ENCODE measurements at regions not wholly inside any gene's neighbourhood (a gene's known extent, or its start where the extent isn't known, plus 50 kb on each side); places are given as distances from the start of the nearest gene placed in this dataset.
"Not testable (repeated sequence)": the region's sequence is repeated elsewhere in the genome, so short reads cannot be mapped to it uniquely, and the experiment has no call there.

DNA sequence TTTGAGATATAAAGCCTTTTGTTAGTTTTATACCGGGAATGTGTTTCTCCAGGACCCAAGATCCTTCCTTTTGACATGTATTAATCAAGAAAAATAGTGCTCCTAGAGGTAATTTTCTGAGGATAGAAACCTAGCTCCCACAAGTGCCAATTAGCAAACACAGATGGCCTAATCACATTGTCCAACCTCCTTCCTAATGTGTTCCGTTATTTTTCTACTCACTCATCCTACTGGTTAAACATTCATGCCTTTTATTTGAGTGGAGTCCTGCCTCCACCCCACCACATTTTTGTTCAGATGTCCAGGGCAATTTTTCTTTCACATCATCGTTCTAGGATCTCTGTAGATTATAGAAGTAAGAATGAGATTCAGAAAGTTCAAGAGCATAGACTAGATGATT, 610.0 kb upstream of the MBL2 start:
- H3K27ac ChIP-seq (ENCODE audit: low read depth, low read length): no peak overlapping the region
- H3K36me3 ChIP-seq (ENCODE audit: control insufficient read depth in 5 of 5, insufficient read depth in 5 of 5, low read length in 5 of 5): no peaks in the 10 kb centered on the region
- no peak overlapping the region for H3K9ac ChIP-seq (ENCODE audit: low read length in 5 of 5)
- no peak overlapping the region for H3K4me3 ChIP-seq (ENCODE audit: low read depth in 1 of 5, low read length in 5 of 5)
- H3K27me3 ChIP-seq (ENCODE audit: control insufficient read depth in 5 of 5, insufficient read depth in 4 of 5, low read length in 5 of 5): no peaks in the 10 kb centered on the region
- no peaks in the 10 kb centered on the region for H3K4me1 ChIP-seq (ENCODE audit: control insufficient read depth in 5 of 5, insufficient read depth in 5 of 5, low read length in 5 of 5)
- H3K9me3 ChIP-seq (ENCODE audit: control insufficient read depth in 5 of 5, low read length in 5 of 5): no peaks in the 10 kb centered on the region

DNA sequence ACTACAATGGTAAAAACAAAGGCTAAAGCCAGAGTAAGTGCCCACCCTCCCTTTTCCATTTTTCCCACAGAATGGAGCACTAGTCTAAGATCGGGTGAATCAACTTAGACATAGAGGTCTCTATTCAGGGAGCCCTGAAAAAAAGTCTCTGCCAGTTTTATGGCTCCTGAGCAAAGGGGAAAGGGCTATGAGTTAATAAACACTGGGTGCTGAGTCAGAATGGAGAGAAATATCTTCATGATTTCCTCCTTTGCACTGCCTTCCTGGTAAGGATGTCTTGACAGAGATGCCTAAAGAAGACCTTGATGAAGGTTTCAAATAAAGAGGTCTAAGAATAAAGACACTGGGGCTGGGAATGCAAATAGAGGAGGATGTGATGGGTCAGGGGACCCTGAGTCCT, 607.4 kb upstream of the MBL2 start:
- no peaks in the 10 kb centered on the region for H3K4me1 ChIP-seq (ENCODE audit: control insufficient read depth in 5 of 5, insufficient read depth in 5 of 5, low read length in 5 of 5)
- no peak overlapping the region for H3K27ac ChIP-seq (ENCODE audit: low read depth, low read length)
- H3K9me3 ChIP-seq (ENCODE audit: control insufficient read depth in 5 of 5, low read length in 5 of 5): no peaks in the 10 kb centered on the region
- no peaks in the 10 kb centered on the region for H3K36me3 ChIP-seq (ENCODE audit: control insufficient read depth in 5 of 5, insufficient read depth in 5 of 5, low read length in 5 of 5)
- H3K27me3 ChIP-seq (ENCODE audit: control insufficient read depth in 5 of 5, insufficient read depth in 4 of 5, low read length in 5 of 5): no peaks in the 10 kb centered on the region
- no peak overlapping the region for H3K4me3 ChIP-seq (ENCODE audit: low read depth in 1 of 5, low read length in 5 of 5)
- H3K9ac ChIP-seq (ENCODE audit: low read length in 5 of 5): no peak overlapping the region

DNA sequence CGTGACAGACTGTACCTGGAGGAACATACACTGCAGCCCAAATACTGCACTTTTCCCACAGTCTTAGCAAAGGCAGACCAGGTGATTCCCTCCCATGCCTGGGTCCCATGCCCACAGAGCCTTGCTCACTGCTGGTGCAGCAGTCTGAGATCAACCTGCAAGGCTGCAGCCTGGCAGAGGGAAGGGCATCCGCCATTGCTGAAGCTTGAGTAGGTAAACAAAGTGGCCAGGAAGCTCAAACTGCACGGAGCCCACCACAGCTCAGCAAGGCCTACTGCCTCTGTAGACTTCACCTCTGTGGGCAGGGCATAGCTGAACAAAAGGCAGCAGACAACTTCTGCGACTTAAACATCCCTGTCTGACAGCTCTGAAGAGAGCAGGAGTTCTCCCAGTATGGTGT, 597.8 kb upstream of the MBL2 start:
- Histone ChIP-seq H3K9ac (ENCODE audit: low read length in 5 of 5) (no peak overlapping the region), H3K27me3 (ENCODE audit: control insufficient read depth in 5 of 5, insufficient read depth in 4 of 5, low read length in 5 of 5) (no peaks in the 10 kb centered on the region), H3K36me3 (ENCODE audit: control insufficient read depth in 5 of 5, insufficient read depth in 5 of 5, low read length in 5 of 5) (no peaks in the 10 kb centered on the region), H3K27ac (ENCODE audit: low read depth, low read length) (no peak overlapping the region), H3K4me1 (ENCODE audit: control insufficient read depth in 5 of 5, insufficient read depth in 5 of 5, low read length in 5 of 5) (no peaks in the 10 kb centered on the region), H3K4me3 (ENCODE audit: low read depth in 1 of 5, low read length in 5 of 5) (no peak overlapping the region), H3K9me3 (ENCODE audit: control insufficient read depth in 5 of 5, low read length in 5 of 5) (no peaks in the 10 kb centered on the region)

DNA sequence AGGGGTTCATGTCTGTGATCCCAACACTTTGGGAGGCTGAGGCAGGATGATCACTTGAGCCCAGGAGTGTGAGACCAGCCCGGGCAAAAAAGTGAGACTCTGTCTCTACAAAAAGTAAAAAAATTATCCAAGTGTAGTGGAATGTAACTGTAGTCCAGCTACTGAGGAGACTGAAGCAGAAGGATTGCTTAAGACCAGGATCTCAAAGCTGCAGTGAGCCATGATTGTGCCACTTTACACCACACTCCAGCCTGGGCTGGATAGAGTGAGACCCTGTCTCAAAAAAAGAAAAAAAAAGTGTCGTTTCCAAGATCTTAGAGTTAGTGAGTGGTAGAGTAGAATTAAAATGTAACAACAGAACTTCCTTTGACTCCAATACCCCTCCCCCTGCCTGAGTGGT, 589.4 kb upstream of the MBL2 start:
- Histone ChIP-seq H3K9ac (ENCODE audit: low read length in 5 of 5) (no peak overlapping the region), H3K27me3 (ENCODE audit: control insufficient read depth in 5 of 5, insufficient read depth in 4 of 5, low read length in 5 of 5) (no peaks in the 10 kb centered on the region), H3K36me3 (ENCODE audit: control insufficient read depth in 5 of 5, insufficient read depth in 5 of 5, low read length in 5 of 5) (no peaks in the 10 kb centered on the region), H3K4me1 (ENCODE audit: control insufficient read depth in 5 of 5, insufficient read depth in 5 of 5, low read length in 5 of 5) (peaks cover 0 to 13% (median 0%) of the 10 kb centered on the region in 5 donors), H3K4me3 (ENCODE audit: low read depth in 1 of 5, low read length in 5 of 5) (no peak overlapping the region), H3K9me3 (ENCODE audit: control insufficient read depth in 5 of 5, low read length in 5 of 5) (no peaks in the 10 kb centered on the region), H3K27ac (ENCODE audit: low read depth, low read length) (no peak overlapping the region)

DNA sequence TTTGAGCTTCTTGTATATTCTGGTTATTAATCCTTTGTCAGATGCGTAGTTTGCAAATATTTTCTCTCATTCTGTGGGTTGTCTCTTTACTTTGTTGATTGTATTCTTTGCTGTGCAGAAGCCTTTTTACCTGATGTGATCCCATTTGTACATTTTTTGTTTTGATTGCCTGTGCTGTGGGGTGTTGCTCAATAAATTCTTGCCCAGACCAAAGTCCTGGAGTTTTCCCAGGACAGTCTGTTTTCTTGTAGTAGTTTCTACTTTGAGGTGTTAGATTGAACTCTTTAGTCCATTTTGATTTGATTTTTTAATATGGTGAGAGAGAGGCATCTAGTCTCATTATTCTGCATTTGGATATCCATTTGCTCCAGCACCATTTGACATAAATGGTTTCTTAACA, 588.7 kb upstream of the MBL2 start:
- no peak overlapping the region for H3K27ac ChIP-seq (ENCODE audit: low read depth, low read length)
- H3K9me3 ChIP-seq (ENCODE audit: control insufficient read depth in 5 of 5, low read length in 5 of 5): no peaks in the 10 kb centered on the region

DNA sequence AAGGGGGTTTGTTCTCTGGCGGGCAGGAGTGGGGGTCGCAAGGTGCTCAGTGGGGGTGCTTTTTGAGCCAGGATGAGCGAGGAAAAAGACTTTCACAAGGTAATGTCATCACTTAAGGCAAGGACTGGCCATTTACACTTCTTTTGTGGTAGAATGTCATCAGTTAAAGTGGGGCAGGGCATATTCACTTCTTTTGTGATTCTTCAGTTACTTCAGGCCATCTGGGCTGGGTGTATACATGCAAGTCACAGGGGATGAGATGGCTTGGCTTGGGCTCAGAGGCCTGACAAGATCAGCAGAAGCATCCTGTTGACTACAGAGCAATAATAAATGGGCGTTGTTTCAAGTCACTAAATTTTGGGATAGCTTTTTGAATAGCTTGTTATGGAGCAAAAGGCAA, 586.4 kb upstream of the MBL2 start:
- H3K4me3 ChIP-seq (ENCODE audit: low read depth in 1 of 5, low read length in 5 of 5); H3K36me3 ChIP-seq (ENCODE audit: control insufficient read depth in 5 of 5, insufficient read depth in 5 of 5, low read length in 5 of 5); H3K27ac ChIP-seq (ENCODE audit: low read depth, low read length); H3K9ac ChIP-seq (ENCODE audit: low read length in 5 of 5); H3K27me3 ChIP-seq (ENCODE audit: control insufficient read depth in 5 of 5, insufficient read depth in 4 of 5, low read length in 5 of 5); H3K9me3 ChIP-seq (ENCODE audit: control insufficient read depth in 5 of 5, low read length in 5 of 5): not testable (repeated sequence)
- H3K4me1 ChIP-seq (ENCODE audit: control insufficient read depth in 5 of 5, insufficient read depth in 5 of 5, low read length in 5 of 5): peaks cover 0 to 13% (median 0%) of the 10 kb centered on the region in 5 donors

More for the DNA sequence above, 588.7 kb upstream of the MBL2 start:
- H3K4me1 ChIP-seq (ENCODE audit: control insufficient read depth in 5 of 5, insufficient read depth in 5 of 5, low read length in 5 of 5): peaks cover 0 to 13% (median 0%) of the 10 kb centered on the region in 5 donors
- H3K36me3 ChIP-seq (ENCODE audit: control insufficient read depth in 5 of 5, insufficient read depth in 5 of 5, low read length in 5 of 5): no peaks in the 10 kb centered on the region
- H3K9ac ChIP-seq (ENCODE audit: low read length in 5 of 5): no peak overlapping the region
- H3K27me3 ChIP-seq (ENCODE audit: control insufficient read depth in 5 of 5, insufficient read depth in 4 of 5, low read length in 5 of 5): no peaks in the 10 kb centered on the region
- H3K4me3 ChIP-seq (ENCODE audit: low read depth in 1 of 5, low read length in 5 of 5): no peak overlapping the region

DNA sequence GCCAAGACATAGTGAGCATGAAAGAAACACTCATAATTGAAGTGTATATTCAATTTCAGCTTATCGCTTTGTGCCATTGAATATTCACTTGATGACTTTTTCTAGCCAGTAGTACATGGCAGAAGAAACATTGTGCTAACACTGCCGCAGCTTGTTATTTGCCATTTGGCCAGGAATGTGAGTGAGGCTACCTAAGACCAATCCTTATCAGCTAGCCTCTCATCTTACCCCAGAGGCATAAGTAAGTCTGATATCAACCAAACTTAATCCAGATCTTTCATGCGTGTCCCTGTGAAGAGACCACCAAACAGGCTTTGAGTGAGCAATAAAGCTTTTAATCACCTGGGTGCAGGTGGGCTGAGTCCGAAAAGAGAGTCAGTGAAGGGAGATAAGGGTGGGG, 586.0 kb upstream of the MBL2 start:
- Histone ChIP-seq H3K4me3 (ENCODE audit: low read depth in 1 of 5, low read length in 5 of 5) (no peak overlapping the region), H3K36me3 (ENCODE audit: control insufficient read depth in 5 of 5, insufficient read depth in 5 of 5, low read length in 5 of 5) (no peaks in the 10 kb centered on the region), H3K27me3 (ENCODE audit: control insufficient read depth in 5 of 5, insufficient read depth in 4 of 5, low read length in 5 of 5) (no peaks in the 10 kb centered on the region), H3K9ac (ENCODE audit: low read length in 5 of 5) (no peak overlapping the region), H3K4me1 (ENCODE audit: control insufficient read depth in 5 of 5, insufficient read depth in 5 of 5, low read length in 5 of 5) (peaks cover 0 to 13% (median 0%) of the 10 kb centered on the region in 5 donors), H3K27ac (ENCODE audit: low read depth, low read length) (no peak overlapping the region), H3K9me3 (ENCODE audit: control insufficient read depth in 5 of 5, low read length in 5 of 5) (no peaks in the 10 kb centered on the region)

DNA sequence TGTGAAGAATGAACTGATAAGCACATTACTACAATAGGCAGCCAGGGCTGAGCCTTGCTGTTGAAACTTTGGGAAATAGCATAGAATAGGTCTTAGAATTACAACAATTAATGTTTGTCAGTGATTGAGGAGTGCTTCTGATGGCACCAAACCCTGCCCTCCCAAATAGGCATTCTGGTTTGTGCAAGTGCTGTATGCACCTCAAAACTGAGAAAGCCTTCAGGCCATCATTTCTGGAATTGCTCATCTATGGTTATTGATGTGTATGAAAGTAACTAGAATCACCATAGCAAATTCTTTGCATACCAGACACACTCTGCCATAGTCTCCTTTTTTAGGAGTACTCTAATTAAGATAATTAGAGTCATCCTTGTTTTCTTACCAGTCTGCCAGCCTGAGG, 585.0 kb upstream of the MBL2 start:
- no peaks in the 10 kb centered on the region for H3K36me3 ChIP-seq (ENCODE audit: control insufficient read depth in 5 of 5, insufficient read depth in 5 of 5, low read length in 5 of 5)
- H3K9ac ChIP-seq (ENCODE audit: low read length in 5 of 5): no peak overlapping the region
- H3K27ac ChIP-seq (ENCODE audit: low read depth, low read length): no peak overlapping the region
- peaks cover 0 to 13% (median 0%) of the 10 kb centered on the region in 5 donors for H3K4me1 ChIP-seq (ENCODE audit: control insufficient read depth in 5 of 5, insufficient read depth in 5 of 5, low read length in 5 of 5)
- H3K9me3 ChIP-seq (ENCODE audit: control insufficient read depth in 5 of 5, low read length in 5 of 5): no peaks in the 10 kb centered on the region
- H3K4me3 ChIP-seq (ENCODE audit: low read depth in 1 of 5, low read length in 5 of 5): no peak overlapping the region
- H3K27me3 ChIP-seq (ENCODE audit: control insufficient read depth in 5 of 5, insufficient read depth in 4 of 5, low read length in 5 of 5): no peaks in the 10 kb centered on the region

DNA sequence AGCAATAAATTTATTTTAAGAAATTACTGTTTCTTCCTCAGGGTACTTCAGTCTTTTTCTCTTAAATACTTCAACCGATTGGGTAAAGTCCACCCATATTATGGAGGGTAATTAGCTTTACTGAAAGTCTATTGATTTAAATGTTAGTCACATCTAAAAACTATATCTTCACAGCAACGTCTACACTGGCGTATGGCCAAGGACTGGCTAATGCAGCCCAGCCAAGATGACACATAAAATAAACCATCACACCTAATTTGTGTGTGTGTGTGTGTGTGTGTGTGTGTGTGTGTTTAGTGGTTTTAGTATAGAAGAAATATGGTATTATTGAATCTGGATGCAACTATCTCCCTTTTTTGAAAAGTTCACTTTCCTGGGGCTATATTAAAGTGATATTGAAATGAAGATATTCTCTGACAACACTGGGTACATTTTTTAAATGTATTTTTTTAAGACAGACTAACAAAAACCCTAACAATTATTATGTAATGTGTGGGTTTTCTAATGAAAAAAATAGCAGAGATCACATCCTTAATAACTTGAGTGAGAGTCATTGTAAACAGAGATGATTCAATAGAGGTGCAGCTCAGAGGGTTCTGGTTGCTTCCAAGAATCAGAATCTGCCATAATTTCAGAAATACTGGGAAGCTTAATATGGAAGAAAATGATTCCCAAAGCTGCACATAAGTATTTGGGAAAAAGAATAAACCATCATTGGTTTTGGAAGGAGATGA, 584.2 kb upstream of the MBL2 start:
- H3K9ac ChIP-seq (ENCODE audit: low read length in 5 of 5): no peak overlapping the region
- peaks cover 0 to 7% (median 0%) of the 10 kb centered on the region in 5 donors for H3K4me1 ChIP-seq (ENCODE audit: control insufficient read depth in 5 of 5, insufficient read depth in 5 of 5, low read length in 5 of 5)
- H3K36me3 ChIP-seq (ENCODE audit: control insufficient read depth in 5 of 5, insufficient read depth in 5 of 5, low read length in 5 of 5): no peaks in the 10 kb centered on the region
- no peaks in the 10 kb centered on the region for H3K27me3 ChIP-seq (ENCODE audit: control insufficient read depth in 5 of 5, insufficient read depth in 4 of 5, low read length in 5 of 5)
- no peaks in the 10 kb centered on the region for H3K9me3 ChIP-seq (ENCODE audit: control insufficient read depth in 5 of 5, low read length in 5 of 5)
- no peak overlapping the region for H3K4me3 ChIP-seq (ENCODE audit: low read depth in 1 of 5, low read length in 5 of 5)
- no peak overlapping the region for H3K27ac ChIP-seq (ENCODE audit: low read depth, low read length)

DNA sequence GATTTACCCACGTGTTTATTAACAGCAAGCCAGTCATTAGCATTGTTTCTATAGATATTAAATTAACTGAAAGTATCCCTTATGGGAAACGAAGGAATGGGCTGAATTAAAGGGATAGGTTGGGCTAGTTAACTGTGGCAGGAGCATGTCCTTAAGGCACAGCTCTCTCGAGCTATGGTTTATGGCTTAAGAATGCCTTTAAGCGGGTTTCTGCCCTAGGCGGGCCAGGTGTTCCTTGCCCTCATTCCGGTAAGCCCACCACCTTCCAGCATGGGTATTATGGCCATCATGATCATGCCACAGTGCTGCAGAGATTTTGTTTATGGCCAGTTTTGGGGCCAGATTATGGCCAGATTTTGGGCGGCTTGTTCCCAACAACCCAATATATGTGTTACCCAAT, 569.9 kb upstream of the MBL2 start:
- not testable (repeated sequence) for H3K27me3 ChIP-seq (ENCODE audit: control insufficient read depth in 5 of 5, insufficient read depth in 4 of 5, low read length in 5 of 5); H3K4me3 ChIP-seq (ENCODE audit: low read depth in 1 of 5, low read length in 5 of 5); H3K9me3 ChIP-seq (ENCODE audit: control insufficient read depth in 5 of 5, low read length in 5 of 5); H3K36me3 ChIP-seq (ENCODE audit: control insufficient read depth in 5 of 5, insufficient read depth in 5 of 5, low read length in 5 of 5); H3K4me1 ChIP-seq (ENCODE audit: control insufficient read depth in 5 of 5, insufficient read depth in 5 of 5, low read length in 5 of 5); H3K27ac ChIP-seq (ENCODE audit: low read depth, low read length); H3K9ac ChIP-seq (ENCODE audit: low read length in 5 of 5)

All from subcutaneous abdominal adipose tissue (tissue), 5 donors.